K562 (cell line): ENCODE measurements at regions not wholly inside any gene's neighbourhood (a gene's known extent, or its start where the extent isn't known, plus 50 kb on each side); places are given as distances from the start of the nearest gene placed in this dataset.

Experiments used
- ATAC-seq: fragments of 200-7000 bp; cut with Tn5 transposase; 3 replicates; pipeline ENCODE4 v1.9.1; 2020; ENCODE audit warnings: moderate library complexity
- BruUV-seq: library from RNA; stranded (reverse); fragments of 400-500 nt; replicated peaks from 2 replicates; lab custom pipeline; 2021; lab: Mats Ljungman, UMichigan
- CTCF ChIA-PET: fragments of 300-600 bp; formaldehyde crosslinking; extraction: SDS; loops from one replicate; lab custom pipeline; 2021; ENCODE audit warnings: low intra/inter-chr PET ratio; lab: Yijun Ruan, JAX
- POLR2A ChIA-PET: fragments of 300-600, 350-650 bp; sonication (Branson Sonifier 250); formaldehyde crosslinking; extraction: SDS; loops from one replicate; lab custom pipeline; 2021; ENCODE audit warnings: antibody characterized with exemption, inconsistent platforms; lab: Yijun Ruan, JAX
- DNase-seq, 4 experiments: peaks; one replicate each; pipeline versions ENCODE4 v3.0.0 to v3.0.0-alpha.2; 2011 to 2018; ENCODE audit warnings: low spot score in 3 of 4, mixed read lengths in 3 of 4; ENCODE audit errors: extremely low read depth in 1 of 4
- FAIRE-seq: peaks from 2 replicates; lab custom pipeline; 2011; peaks lifted over from hg19 to GRCh38; lab: Jason Lieb, UNC
- H2AFZ ChIP-seq: 2 replicates; pipeline ENCODE4 v1.6.0; 2011; ENCODE audit warnings: low read depth, low read length, control low read depth, inconsistent platforms
- H3K27ac ChIP-seq: fragments of 200-600 bp; 3 replicates; pipeline ENCODE4 v1.8.0; 2011; ENCODE audit warnings: low read depth, mild to moderate bottlenecking, control low read depth, inconsistent platforms, low read length, moderate library complexity, mixed read lengths; ENCODE audit errors: extremely low read depth
- H3K27me3 ChIP-seq, 2 experiments: fragments of 300-600 bp in 1 of 2; 2 replicates in 1 of 2; 3 replicates in 1 of 2; pipeline versions ENCODE4 v1.6.0 to v1.8.0; 2011; ENCODE audit warnings: inconsistent platforms in 2 of 2, low read length in 2 of 2, mild to moderate bottlenecking in 1 of 2, mixed read lengths in 1 of 2, moderate library complexity in 1 of 2; ENCODE audit not compliant: control insufficient read depth in 2 of 2, insufficient read depth in 2 of 2
- H3K36me3 ChIP-seq: fragments of 300-600 bp; 3 replicates; pipeline ENCODE4 v1.8.0; 2011; ENCODE audit warnings: mild to moderate bottlenecking, low read length, inconsistent platforms; ENCODE audit not compliant: control insufficient read depth, insufficient read depth
- H3K4me1 ChIP-seq, 2 experiments: fragments of 200-600 bp in 1 of 2; replicated peaks in 1 of 2; 2 replicates in 1 of 2; 3 replicates in 1 of 2; pipeline versions ENCODE4 v1.5.1 to v1.8.0; 2011; ENCODE audit warnings: inconsistent platforms in 2 of 2, low read length in 2 of 2, mild to moderate bottlenecking in 1 of 2, mixed read lengths in 1 of 2, moderate library complexity in 1 of 2; ENCODE audit not compliant: control insufficient read depth in 2 of 2, insufficient read depth in 2 of 2
- H3K4me2 ChIP-seq: 2 replicates; pipeline ENCODE4 v1.6.1; 2011; ENCODE audit warnings: low read length, control low read depth, inconsistent platforms, mixed read lengths; ENCODE audit not compliant: insufficient read depth
- H3K4me3 ChIP-seq: fragments of 200-600 bp; sonication (generic), shearing (Covaris generic); 2 replicates; pipeline ENCODE4 v1.5.1; 2016; ENCODE audit warnings: control low read depth, inconsistent platforms
- H3K79me2 ChIP-seq: fragments of 200-600 bp; 3 replicates; pipeline ENCODE4 v1.8.0; 2011; ENCODE audit warnings: low read length, inconsistent platforms; ENCODE audit not compliant: control insufficient read depth, insufficient read depth
- H3K9ac ChIP-seq, 2 experiments: 2 replicates each; pipeline versions ENCODE4 v1.6.0 to v1.6.1; 2011; ENCODE audit warnings: low read depth in 2 of 2, low read length in 2 of 2, control low read depth in 1 of 2, inconsistent platforms in 1 of 2, mild to moderate bottlenecking in 1 of 2, mixed read lengths in 1 of 2; ENCODE audit not compliant: insufficient read depth in 1 of 2
- H3K9me1 ChIP-seq: one replicate; pipeline ENCODE4 v1.6.0; 2011; ENCODE audit warnings: inconsistent platforms, mild to moderate bottlenecking, low read length, moderate library complexity; ENCODE audit not compliant: control insufficient read depth, insufficient read depth
- H3K9me3 ChIP-seq: replicated peaks from 2 replicates; pipeline ENCODE4 v1.5.1; 2011; ENCODE audit warnings: low read depth, low read length, inconsistent platforms; ENCODE audit not compliant: control insufficient read depth, insufficient read depth
- H4K20me1 ChIP-seq: replicated peaks from 2 replicates; pipeline ENCODE4 v1.6.1; 2011; ENCODE audit warnings: low read length, inconsistent platforms, mixed read lengths; ENCODE audit not compliant: control insufficient read depth, insufficient read depth
- ATF1 ChIP-seq, 2 experiments: fragments of 450-650 bp in 1 of 2; IDR thresholded peaks; 2 replicates each; pipeline ENCODE4 v1.6.1; 2016; ENCODE audit warnings: missing compliant biosample characterization in 1 of 2, missing genetic modification characterization in 1 of 2
- BRD4 ChIP-seq: fragments of 200-600 bp; sonication (generic); IDR thresholded peaks from 2 replicates; pipeline ENCODE4 v1.6.1; 2017; ENCODE audit warnings: inconsistent platforms
- GABPB2 ChIP-seq: fragments of 250-450 bp; sonication (Bioruptor Pico); conservative IDR thresholded peaks from 2 replicates; pipeline ENCODE4 v1.5.1; 2021; ENCODE audit warnings: mild to moderate bottlenecking
- ILK ChIP-seq: fragments of 450-650 bp; IDR thresholded peaks from 2 replicates; pipeline ENCODE4 v1.6.1; 2016; ENCODE audit warnings: missing genetic modification characterization, low read depth, mild to moderate bottlenecking, missing compliant biosample characterization, moderate library complexity, borderline replicate concordance
- JUND ChIP-seq, 2 experiments: IDR thresholded peaks; 2 replicates in 1 of 2; 3 replicates in 1 of 2; pipeline ENCODE4 v1.6.1; 2011; ENCODE audit warnings: borderline replicate concordance in 2 of 2, low read depth in 2 of 2, low read length in 2 of 2, improper control_type of control experiment in 1 of 2, missing biosample characterization in 1 of 2, missing genetic modification characterization in 1 of 2, missing genetic modification reagents in 1 of 2
- MCM7 ChIP-seq, 2 experiments: fragments of 450-650 bp; IDR thresholded peaks; 2 replicates each; pipeline ENCODE4 v1.6.1; 2016 to 2018
- SRSF3 ChIP-seq: fragments of 200-400 bp; formaldehyde crosslinking; IDR thresholded peaks from 2 replicates; pipeline ENCODE4 v1.6.1; 2016; ENCODE audit warnings: mild to moderate bottlenecking, low read length, moderate library complexity; ENCODE audit not compliant: insufficient read depth
- TSC22D4 ChIP-seq: fragments of 450-650 bp; IDR thresholded peaks from 2 replicates; pipeline ENCODE4 v1.6.1; 2016; ENCODE audit warnings: missing genetic modification characterization, missing biosample characterization, control low read depth
- ZFP36 ChIP-seq: fragments of 150-350 bp; IDR thresholded peaks from 2 replicates; pipeline ENCODE4 v1.6.1; 2018; ENCODE audit warnings: low read length, low read depth; ENCODE audit not compliant: partially characterized antibody
- WGBS: fragments of 100-300 bp; shearing (Covaris generic); methylation state at CpG from one replicate; pipeline ENCODE4 v1.1.6; 2016; ENCODE audit warnings: low coverage, mixed read lengths; ENCODE audit not compliant: insufficient coverage; ENCODE audit errors: missing lambda C conversion rate; 5-methylcytosine and 5-hydroxymethylcytosine counted together
- in situ Hi-C: fragments of 300-500 bp; cut with MboI; formaldehyde crosslinking; loops from 4 replicates; pipeline ENCODE4 v1.15.0; 2018; ENCODE audit warnings: inconsistent platforms, mixed read lengths
- intact Hi-C: fragments of 100-400 bp; cut with micrococcal nuclease; formaldehyde crosslinking; loops from 2 replicates; pipeline ENCODE4 v1.14.2; 2022

DNA sequence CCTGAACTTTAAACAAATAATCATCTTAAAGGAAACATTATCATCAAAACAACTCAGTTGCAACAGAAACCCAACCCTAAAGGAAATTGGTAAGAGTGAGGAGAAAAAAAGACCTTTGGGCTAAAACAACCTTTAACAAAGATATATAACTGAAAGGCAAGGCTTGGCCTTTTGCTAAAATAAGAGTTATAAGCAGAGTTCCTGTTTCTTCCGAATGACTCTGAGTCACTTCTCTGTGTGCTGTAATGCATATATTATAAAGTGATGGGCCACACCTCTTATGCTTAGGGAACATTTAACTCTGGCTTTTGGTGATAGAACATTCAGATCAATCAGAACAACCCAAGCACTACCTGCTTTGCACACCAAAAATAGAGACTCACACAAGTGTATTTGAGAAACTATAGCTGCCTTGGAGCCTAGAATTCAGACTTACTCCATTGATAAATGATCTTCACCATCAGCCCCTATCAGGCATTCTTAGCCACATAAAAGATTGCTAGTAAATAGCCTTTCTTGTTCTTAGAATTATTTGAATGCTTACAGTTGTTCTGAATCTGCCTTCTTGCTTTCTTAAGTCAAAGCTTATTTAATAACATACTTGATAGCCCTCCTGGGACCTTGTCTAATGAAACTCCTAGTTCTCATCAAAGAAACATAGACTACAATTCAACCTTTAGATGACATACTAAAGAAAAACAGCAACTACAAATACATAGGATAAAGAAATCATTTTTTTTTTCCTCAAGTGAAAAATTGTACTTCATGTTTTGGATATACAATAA is 294.2 kb upstream of the SEMA6D start:
- ATAC-seq: no peak
- Histone ChIP-seq H2AFZ (no peak overlapping the region), H3K4me1 (no peaks in the 10 kb centered on the region), H3K27me3 (no peaks in the 10 kb centered on the region), H3K27ac (no peak overlapping the region), H3K9ac (no peak overlapping the region), H3K4me2 (no peak overlapping the region), H3K9me3 (no peaks in the 10 kb centered on the region), H3K79me2 (no peaks in the 10 kb centered on the region), H3K9me1 (no peaks in the 10 kb centered on the region), H4K20me1 (no peaks in the 10 kb centered on the region), H3K4me3 (no peak overlapping the region), H3K36me3 (no peaks in the 10 kb centered on the region)
- no peak for DNase-seq
- in situ Hi-C loops (no loop called here), intact Hi-C loops (no loop called here)
- POLR2A ChIA-PET: no interaction called here
- CTCF ChIA-PET: no interaction called here
- TF ChIP-seq BRD4 (no peak), ZFP36 (no peak), JUND (IDR thresholded peaks at IDR 0.05; ENCODE audit: borderline replicate concordance, low read depth, low read length) (no peak), JUND (tag; IDR thresholded peaks at IDR 0.05; ENCODE audit: borderline replicate concordance, low read depth, low read length) (no peak), TSC22D4 (tag) (no peak), ATF1 (CRISPR knock-in tag; IDR thresholded peaks at IDR 0.05) (no peak), ATF1 (tag; IDR thresholded peaks at IDR 0.05) (no peak), GABPB2 (no peak), SRSF3 (no peak), ILK (tag) (no peak), MCM7 (IDR thresholded peaks at IDR 0.05) (no peak)
- no TSS peak for BruUV-seq
- no peak for FAIRE-seq
- WGBS: 0% methylated on average over 1 of the region's 1 CpG
